ENCODE measurements at regions not wholly inside any gene's neighbourhood (a gene's known extent, or its start where the extent isn't known, plus 50 kb on each side); places are given as distances from the start of the nearest gene placed in this dataset.

- no peak for TF ChIP-seq POLR2A (IDR thresholded peaks at IDR 0.05; ENCODE audit: extremely low read depth, insufficient read length)
- TF ChIP-seq MYC (IDR thresholded peaks at IDR 0.05; ENCODE audit: low read depth, low read length) = no peak
- no peak for TF ChIP-seq MAX (IDR thresholded peaks at IDR 0.05; ENCODE audit: low read depth, low read length)
- TF ChIP-seq CTCF (IDR thresholded peaks at IDR 0.05; ENCODE audit: low read depth, low read length) = no peak
- no peak overlapping the region for H3K4me3 ChIP-seq (ENCODE audit: low read depth, low read length)
- no peak for DNase-seq (ENCODE audit: low read depth)
These were observed 124.8 kb downstream of the HTR1A start for GRCh38 chr5:63837437-63837836.

- DNase-seq (ENCODE audit: low read depth) = no peak
- TF ChIP-seq CTCF (IDR thresholded peaks at IDR 0.05; ENCODE audit: low read depth, low read length) = no peak
- no peak for TF ChIP-seq MYC (IDR thresholded peaks at IDR 0.05; ENCODE audit: low read depth, low read length)
- no peak for TF ChIP-seq MAX (IDR thresholded peaks at IDR 0.05; ENCODE audit: low read depth, low read length)
- TF ChIP-seq POLR2A (IDR thresholded peaks at IDR 0.05; ENCODE audit: extremely low read depth, insufficient read length) = no peak
- H3K4me3 ChIP-seq (ENCODE audit: low read depth, low read length) = no peak overlapping the region
These were observed 130.9 kb downstream of the HTR1A start for GRCh38 chr5:63831381-63831780.

GRCh38 chr5:63825984-63826383 lies 136.3 kb downstream of the HTR1A start:
- DNase-seq (ENCODE audit: low read depth) = no peak
- no peak overlapping the region for H3K4me3 ChIP-seq (ENCODE audit: low read depth, low read length)
- TF ChIP-seq POLR2A (IDR thresholded peaks at IDR 0.05; ENCODE audit: extremely low read depth, insufficient read length) = no peak
- no peak for TF ChIP-seq MYC (IDR thresholded peaks at IDR 0.05; ENCODE audit: low read depth, low read length)
- no peak for TF ChIP-seq CTCF (IDR thresholded peaks at IDR 0.05; ENCODE audit: low read depth, low read length)

GRCh38 chr5:63823583-63823982 lies 138.7 kb downstream of the HTR1A start:
- H3K4me3 ChIP-seq (ENCODE audit: low read depth, low read length) = no peak overlapping the region
- DNase-seq (ENCODE audit: low read depth) = no peak
- TF ChIP-seq MAX (IDR thresholded peaks at IDR 0.05; ENCODE audit: low read depth, low read length) = no peak
- no peak for TF ChIP-seq MYC (IDR thresholded peaks at IDR 0.05; ENCODE audit: low read depth, low read length)
- no peak for TF ChIP-seq CTCF (IDR thresholded peaks at IDR 0.05; ENCODE audit: low read depth, low read length)
- TF ChIP-seq POLR2A (IDR thresholded peaks at IDR 0.05; ENCODE audit: extremely low read depth, insufficient read length) = no peak

- H3K4me3 ChIP-seq (ENCODE audit: low read depth, low read length) = no peak overlapping the region
- TF ChIP-seq MYC (IDR thresholded peaks at IDR 0.05; ENCODE audit: low read depth, low read length) (no peak), POLR2A (IDR thresholded peaks at IDR 0.05; ENCODE audit: extremely low read depth, insufficient read length) (no peak), CTCF (IDR thresholded peaks at IDR 0.05; ENCODE audit: low read depth, low read length) (no peak), MAX (IDR thresholded peaks at IDR 0.05; ENCODE audit: low read depth, low read length) (no peak)
- no peak for DNase-seq (ENCODE audit: low read depth)
These were observed 139.6 kb downstream of the HTR1A start for GRCh38 chr5:63822614-63823013.

GRCh38 chr5:63820577-63820976 lies 141.7 kb downstream of the HTR1A start:
- TF ChIP-seq MAX (IDR thresholded peaks at IDR 0.05; ENCODE audit: low read depth, low read length) (no peak), MYC (IDR thresholded peaks at IDR 0.05; ENCODE audit: low read depth, low read length) (no peak), POLR2A (IDR thresholded peaks at IDR 0.05; ENCODE audit: extremely low read depth, insufficient read length) (no peak), CTCF (IDR thresholded peaks at IDR 0.05; ENCODE audit: low read depth, low read length) (no peak)
- no peak overlapping the region for H3K4me3 ChIP-seq (ENCODE audit: low read depth, low read length)
- DNase-seq (ENCODE audit: low read depth) = no peak
